H1 (cell line): ENCODE measurements at regions not wholly inside any gene's neighbourhood (a gene's known extent, or its start where the extent isn't known, plus 50 kb on each side); places are given as distances from the start of the nearest gene placed in this dataset.

Experiments
- CTCF ChIA-PET: fragments of 300-600 bp; sonication (Branson Sonifier 250); formaldehyde crosslinking; loops from one replicate; lab custom pipeline; 2021; ENCODE audit not compliant: partially characterized antibody; lab: Charles Lee
- POLR2A ChIA-PET: fragments of 300-600 bp; sonication (Branson Sonifier 250); formaldehyde crosslinking; loops from one replicate; lab custom pipeline; 2021; ENCODE audit warnings: inconsistent platforms; ENCODE audit not compliant: partially characterized antibody; lab: Charles Lee
- DNase-seq, 2 experiments: peaks; one replicate each; pipeline versions ENCODE4 v3.0.0 to v3.0.0-alpha.2; 2010 to 2022; ENCODE audit warnings: low spot score in 2 of 2, low read depth in 1 of 2, mixed read lengths in 1 of 2
- FAIRE-seq: peaks from 2 replicates; lab custom pipeline; 2011; peaks lifted over from hg19 to GRCh38; lab: Jason Lieb, UNC
- H2AFZ ChIP-seq: 2 replicates; pipeline ENCODE4 v1.8.1; 2012; ENCODE audit warnings: low read length, inconsistent platforms
- H2AK5ac ChIP-seq: 2 replicates; pipeline ENCODE4 v1.6.1; 2013; ENCODE audit warnings: low read depth, low read length
- H2BK120ac ChIP-seq: replicated peaks from 2 replicates; pipeline ENCODE3; 2013; ENCODE audit warnings: low read depth, low read length, inconsistent platforms
- H2BK12ac ChIP-seq: 2 replicates; pipeline ENCODE4 v1.6.1; 2013; ENCODE audit warnings: low read depth, low read length
- H2BK15ac ChIP-seq: 2 replicates; pipeline ENCODE4 v1.6.1; 2013; ENCODE audit warnings: low read length
- H2BK20ac ChIP-seq: 2 replicates; pipeline ENCODE4 v1.6.1; 2013; ENCODE audit warnings: low read length
- H2BK5ac ChIP-seq: 2 replicates; pipeline ENCODE4 v1.6.1; 2013; ENCODE audit warnings: low read depth, low read length
- H3K14ac ChIP-seq: 2 replicates; pipeline ENCODE4 v1.6.1; 2013; ENCODE audit warnings: inconsistent platforms; ENCODE audit not compliant: insufficient read length
- H3K18ac ChIP-seq: 2 replicates; pipeline ENCODE4 v1.6.1; 2013; ENCODE audit warnings: low read length; ENCODE audit errors: extremely low read depth
- H3K23ac ChIP-seq: 2 replicates; pipeline ENCODE4 v1.6.1; 2013; ENCODE audit warnings: inconsistent platforms; ENCODE audit not compliant: insufficient read length
- H3K23me2 ChIP-seq: 2 replicates; pipeline ENCODE4 v1.6.1; 2013; ENCODE audit warnings: low read depth, low read length
- H3K27ac ChIP-seq: 2 replicates; pipeline ENCODE4 v1.6.1; 2011; ENCODE audit warnings: low read depth, low read length, inconsistent platforms
- H3K27me3 ChIP-seq, 4 experiments: replicated peaks in 1 of 4; 1 replicate in 1 of 4; 2 replicates in 3 of 4; pipeline versions ENCODE4 v1.6.1 to v1.8.1; 2011 to 2013; ENCODE audit warnings: low read length in 3 of 4, mild to moderate bottlenecking in 3 of 4, inconsistent platforms in 2 of 4, mixed read lengths in 2 of 4, moderate library complexity in 1 of 4; ENCODE audit not compliant: control insufficient read depth in 3 of 4, insufficient read depth in 3 of 4; ENCODE audit errors: extremely low read depth in 1 of 4
- H3K36me3 ChIP-seq, 4 experiments: 2 replicates each; pipeline versions ENCODE4 v1.6.1 to v1.8.1; 2011 to 2013; ENCODE audit warnings: mild to moderate bottlenecking in 4 of 4, low read length in 3 of 4, moderate library complexity in 2 of 4, control low read depth in 1 of 4, inconsistent platforms in 1 of 4; ENCODE audit not compliant: insufficient read depth in 4 of 4, control insufficient read depth in 2 of 4
- H3K4ac ChIP-seq: replicated peaks from 2 replicates; pipeline ENCODE3; 2013; ENCODE audit warnings: low read length, low read depth, mixed read lengths, inconsistent platforms; ENCODE audit not compliant: insufficient read length
- H3K4me1 ChIP-seq, 4 experiments: replicated peaks in 1 of 4; 1 replicate in 1 of 4; 2 replicates in 3 of 4; pipeline versions ENCODE4 v1.6.1 to v1.8.1; 2011 to 2013; ENCODE audit warnings: low read length in 3 of 4, inconsistent platforms in 2 of 4, mixed read lengths in 1 of 4; ENCODE audit not compliant: insufficient read depth in 4 of 4, control insufficient read depth in 3 of 4
- H3K4me2 ChIP-seq, 2 experiments: 2 replicates each; pipeline versions ENCODE4 v1.6.1 to v1.8.1; 2011 to 2013; ENCODE audit warnings: low read depth in 2 of 2, low read length in 2 of 2, control low read depth in 1 of 2, inconsistent platforms in 1 of 2, mild to moderate bottlenecking in 1 of 2; ENCODE audit not compliant: insufficient read depth in 1 of 2
- H3K4me3 ChIP-seq, 4 experiments: fragments of 200-600, 300-600 bp in 1 of 4; sonication (generic), shearing (Covaris generic), sonication (Bioruptor Twin) in 1 of 4; 2 replicates each; pipeline versions ENCODE4 v1.5.1 to v1.8.1; 2011 to 2016; ENCODE audit warnings: low read length in 4 of 4, low read depth in 3 of 4, control low read depth in 2 of 4, inconsistent platforms in 2 of 4, mild to moderate bottlenecking in 2 of 4, mixed read lengths in 1 of 4, moderate library complexity in 1 of 4; ENCODE audit not compliant: insufficient read depth in 2 of 4; ENCODE audit errors: extremely low read depth in 1 of 4
- H3K56ac ChIP-seq: replicated peaks from 2 replicates; pipeline ENCODE3; 2013; ENCODE audit warnings: low read depth, mild to moderate bottlenecking, mixed read lengths, low read length, inconsistent platforms; ENCODE audit not compliant: insufficient read length
- H3K79me1 ChIP-seq: 2 replicates; pipeline ENCODE4 v1.6.1; 2013; ENCODE audit warnings: low read depth, low read length, control low read depth
- H3K79me2 ChIP-seq, 2 experiments: 2 replicates each; pipeline versions ENCODE4 v1.6.1 to v1.8.1; 2012 to 2013; ENCODE audit warnings: low read length in 2 of 2, mild to moderate bottlenecking in 2 of 2, inconsistent platforms in 1 of 2; ENCODE audit not compliant: insufficient read depth in 2 of 2, control insufficient read depth in 1 of 2
- H3K9ac ChIP-seq, 4 experiments: replicated peaks in 1 of 4; 1 replicate in 1 of 4; 2 replicates in 3 of 4; pipeline versions ENCODE4 v1.6.1 to v1.8.1; 2011 to 2013; ENCODE audit warnings: low read depth in 3 of 4, low read length in 3 of 4, control low read depth in 2 of 4, mild to moderate bottlenecking in 2 of 4, moderate library complexity in 2 of 4, inconsistent platforms in 1 of 4; ENCODE audit errors: extremely low read depth in 1 of 4
- H3K9me3 ChIP-seq, 2 experiments: 2 replicates each; pipeline versions ENCODE4 v1.6.1 to v1.8.1; 2012 to 2013; ENCODE audit warnings: mild to moderate bottlenecking in 2 of 2, moderate library complexity in 2 of 2, control low read depth in 1 of 2, inconsistent platforms in 1 of 2, low read depth in 1 of 2, low read length in 1 of 2, mixed read lengths in 1 of 2; ENCODE audit not compliant: insufficient read depth in 2 of 2
- H4K20me1 ChIP-seq, 2 experiments: replicated peaks in 1 of 2; 2 replicates each; pipeline versions ENCODE3 to v1.8.1; 2011 to 2013; ENCODE audit warnings: inconsistent platforms in 2 of 2, low read length in 2 of 2, mild to moderate bottlenecking in 1 of 2; ENCODE audit not compliant: insufficient read depth in 2 of 2, control insufficient read depth in 1 of 2
- H4K5ac ChIP-seq: 2 replicates; pipeline ENCODE4 v1.6.1; 2013; ENCODE audit warnings: low read length, low read depth, mixed read lengths, inconsistent platforms; ENCODE audit not compliant: insufficient read length
- H4K8ac ChIP-seq: 2 replicates; pipeline ENCODE4 v1.8.0; 2013; ENCODE audit warnings: mild to moderate bottlenecking, moderate library complexity, low read length, inconsistent platforms; ENCODE audit not compliant: insufficient read depth; ENCODE audit errors: extremely low read depth
- H4K91ac ChIP-seq: replicated peaks from 2 replicates; pipeline ENCODE3; 2013; ENCODE audit warnings: low read length, mixed read lengths, inconsistent platforms; ENCODE audit not compliant: insufficient read length
- ATF2 ChIP-seq: IDR thresholded peaks from 2 replicates; pipeline ENCODE4 v1.6.1; 2012; ENCODE audit warnings: low read length, inconsistent platforms
- BACH1 ChIP-seq: IDR thresholded peaks from 2 replicates; pipeline ENCODE4 v1.6.1; 2012; ENCODE audit warnings: low read length, improper control_type of control experiment
- CTCF ChIP-seq, 3 experiments: IDR thresholded peaks; 1 replicate in 2 of 3; 2 replicates in 1 of 3; pipeline versions ENCODE4 v1.5.1 to v1.6.1; 2011; ENCODE audit warnings: low read length in 3 of 3, mild to moderate bottlenecking in 3 of 3, inconsistent platforms in 2 of 3, low read depth in 1 of 3, moderate library complexity in 1 of 3; ENCODE audit not compliant: insufficient read depth in 1 of 3; ENCODE audit errors: control extremely low read depth in 1 of 3
- GABPA ChIP-seq: IDR thresholded peaks from 2 replicates; pipeline ENCODE4 v1.6.1; 2011; ENCODE audit warnings: mild to moderate bottlenecking, low read length, moderate library complexity, borderline replicate concordance; ENCODE audit not compliant: insufficient read depth
- KDM1A ChIP-seq: fragments of 200-600, 300-600 bp; sonication (generic); IDR thresholded peaks from 2 replicates; pipeline ENCODE4 v1.7.1; 2016; ENCODE audit warnings: mild to moderate bottlenecking, low read length, borderline replicate concordance
- PHF8 ChIP-seq: fragments of 200-600 bp; sonication (generic); conservative IDR thresholded peaks from 2 replicates; pipeline ENCODE4 v1.7.1; 2012; ENCODE audit warnings: low read depth, mild to moderate bottlenecking, inconsistent platforms, low read length, moderate library complexity
- RAD21 ChIP-seq, 2 experiments: IDR thresholded peaks in 1 of 2; conservative IDR thresholded peaks in 1 of 2; 2 replicates each; pipeline ENCODE4 v1.6.1; 2011; ENCODE audit warnings: low read depth in 2 of 2, low read length in 2 of 2, improper control_type of control experiment in 1 of 2, inconsistent platforms in 1 of 2, mild to moderate bottlenecking in 1 of 2, moderate library complexity in 1 of 2
- RBBP5 ChIP-seq: IDR thresholded peaks from 2 replicates; pipeline ENCODE4 v1.7.1; 2012; ENCODE audit warnings: low read depth, mild to moderate bottlenecking, inconsistent platforms, low read length, moderate library complexity, borderline replicate concordance
- SIN3A ChIP-seq, 2 experiments: IDR thresholded peaks in 1 of 2; conservative IDR thresholded peaks in 1 of 2; 2 replicates each; pipeline ENCODE4 v1.6.1; 2011 to 2012; ENCODE audit warnings: low read length in 2 of 2, improper control_type of control experiment in 1 of 2, low read depth in 1 of 2, mild to moderate bottlenecking in 1 of 2
- WGBS, 2 experiments: shearing (Covaris generic) in 1 of 2; methylation state at CpG; one replicate each; pipeline versions ENCODE4 v1.1.6 to v1.1.7; 2013 to 2015; ENCODE audit warnings: low lambda C conversion rate in 2 of 2, mixed read lengths in 2 of 2, inconsistent platforms in 1 of 2, low coverage in 1 of 2, missing lambda C conversion rate in 1 of 2; ENCODE audit not compliant: insufficient replicate concordance in 2 of 2, insufficient coverage in 1 of 2, insufficient read length in 1 of 2; ENCODE audit errors: extremely low coverage in 1 of 2, missing lambda C conversion rate in 1 of 2; 5-methylcytosine and 5-hydroxymethylcytosine counted together

DNA sequence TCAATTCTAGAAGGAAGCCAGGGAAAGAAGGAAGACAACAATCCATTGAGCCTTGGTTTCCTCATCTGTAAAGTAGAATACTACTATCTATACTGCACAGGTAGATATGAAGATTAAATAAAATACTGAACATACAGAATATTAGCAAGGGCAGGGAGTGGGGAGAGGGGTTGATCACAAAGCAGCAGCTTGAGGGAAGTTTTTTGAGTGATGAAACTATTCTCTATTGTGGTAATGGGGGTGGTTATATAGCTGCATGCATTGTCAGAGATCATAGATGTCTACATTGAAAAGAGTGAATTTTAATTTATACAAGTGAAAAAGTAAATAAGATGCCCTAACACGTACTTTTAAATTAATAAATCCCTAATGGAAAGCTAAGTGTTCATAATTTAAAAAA lies 242.6 kb upstream of the LRTM1 start:
- H3K9me3 ChIP-seq, result 0 out of 4 replicates have a peak, but pooled peaks cover 0 to 3% of the 10 kb centered on the region in 2 experiments

More for the DNA sequence above, 242.6 kb upstream of the LRTM1 start:
- FAIRE-seq, result no peak
- Histone ChIP-seq H3K23me2 (no peaks in the 10 kb centered on the region), H3K79me1 (no peaks in the 10 kb centered on the region), H3K36me3 (no peaks in the 10 kb centered on the region)
- TF ChIP-seq KDM1A, result no peak
- TF ChIP-seq CTCF (IDR thresholded peaks at IDR 0.05; ENCODE audit: control extremely low read depth in 1 of 3, insufficient read depth in 1 of 3, low read depth in 1 of 3, low read length in 3 of 3), result no peak
- no peak for TF ChIP-seq SIN3A (conservative IDR thresholded peaks at IDR 0.05 in 1 of 2, IDR thresholded peaks at IDR 0.05 in 1 of 2; ENCODE audit: low read depth in 1 of 2, low read length in 2 of 2)
- TF ChIP-seq BACH1, result no peak
- TF ChIP-seq PHF8, result no peak
- no peak for TF ChIP-seq RAD21 (IDR thresholded peaks at IDR 0.05 in 1 of 2, conservative IDR thresholded peaks at IDR 0.05 in 1 of 2; ENCODE audit: low read depth in 2 of 2, low read length in 2 of 2)
- no peak for TF ChIP-seq ATF2
- TF ChIP-seq RBBP5, result no peak
- no peak for TF ChIP-seq GABPA
- TF ChIP-seq, all 59 proteins: peak for 0
- ChIA-PET POLR2A (no interaction called here), CTCF (interaction anchor here (0.9 to 2.7 kb wide), 4 partner anchors 10 to 736 kb away, joined by 3 to 12 read pairs (median 4); no protein-coding TSS in a partner anchor)
- no peak overlapping the region for H3K23ac ChIP-seq
- no peak overlapping the region for H3K18ac ChIP-seq
- H2BK12ac ChIP-seq, result no peak overlapping the region
- no peak overlapping the region for H4K91ac ChIP-seq
- H3K4me3 ChIP-seq, result no peak overlapping the region
- no peak overlapping the region for H3K4ac ChIP-seq
- no peak overlapping the region for H2BK5ac ChIP-seq
- no peaks in the 10 kb centered on the region for H4K20me1 ChIP-seq
- H2AFZ ChIP-seq, result no peak overlapping the region
- no peak overlapping the region for H4K8ac ChIP-seq
- no peak for DNase-seq
- H3K27me3 ChIP-seq, result peaks cover 0 to 1% (median 0%) of the 10 kb centered on the region in 4 experiments; a peak in 1 of 7 replicates
- no peak overlapping the region for H2BK20ac ChIP-seq
- H3K4me1 ChIP-seq, result no peaks in the 10 kb centered on the region
- H3K14ac ChIP-seq, result no peak overlapping the region
- no peak overlapping the region for H3K9ac ChIP-seq
- H4K5ac ChIP-seq, result no peak overlapping the region
- H2AK5ac ChIP-seq, result no peak overlapping the region
- H2BK15ac ChIP-seq, result no peak overlapping the region
- no peak overlapping the region for H3K4me2 ChIP-seq
- H3K27ac ChIP-seq, result no peak overlapping the region
- H3K79me2 ChIP-seq, result no peaks in the 10 kb centered on the region
- WGBS, 2 experiments, result 88% methylated on average over 1 of the region's 1 CpG; no CpG with 5 or more reads in 1 of the 2 experiments
- no peak overlapping the region for H2BK120ac ChIP-seq
- no peak overlapping the region for H3K56ac ChIP-seq
